Stimulated activated CD4-positive, alpha-beta T cell treated with anti-CD3 and anti-CD28 coated beads, TNF-alpha, amount 100 ng/mL, for 1 hour (primary cell): ENCODE measurements at regions not wholly inside any gene's neighbourhood (a gene's known extent, or its start where the extent isn't known, plus 50 kb on each side); places are given as distances from the start of the nearest gene placed in this dataset.

Experiments used
- DNase-seq, 3 donors: peaks; one replicate each; pipeline ENCODE4 v3.0.0-alpha.2; 2020; ENCODE audit warnings: low read depth in 3 of 3, low spot score in 1 of 3

DNA sequence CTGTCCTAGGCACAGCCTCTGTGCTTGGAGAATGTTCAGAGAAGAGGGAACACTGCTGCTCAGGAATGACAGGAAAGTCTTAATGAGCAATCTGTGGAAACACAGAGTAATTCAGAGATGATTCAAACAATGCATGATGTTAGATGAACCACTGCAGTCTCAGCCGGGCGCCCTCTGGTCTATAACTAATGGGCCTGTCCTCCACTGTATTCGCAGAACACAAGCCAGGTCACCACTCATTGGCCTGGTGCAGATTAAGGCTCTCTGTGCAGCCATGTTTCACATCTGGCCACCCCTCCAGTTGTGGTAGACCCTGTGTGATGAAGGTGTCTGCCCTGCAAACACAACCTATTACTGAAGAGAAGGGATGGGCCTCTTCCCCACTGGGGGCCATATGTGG is 281.7 kb upstream of the ROPN1 start:
- DNase-seq: no peak

DNA sequence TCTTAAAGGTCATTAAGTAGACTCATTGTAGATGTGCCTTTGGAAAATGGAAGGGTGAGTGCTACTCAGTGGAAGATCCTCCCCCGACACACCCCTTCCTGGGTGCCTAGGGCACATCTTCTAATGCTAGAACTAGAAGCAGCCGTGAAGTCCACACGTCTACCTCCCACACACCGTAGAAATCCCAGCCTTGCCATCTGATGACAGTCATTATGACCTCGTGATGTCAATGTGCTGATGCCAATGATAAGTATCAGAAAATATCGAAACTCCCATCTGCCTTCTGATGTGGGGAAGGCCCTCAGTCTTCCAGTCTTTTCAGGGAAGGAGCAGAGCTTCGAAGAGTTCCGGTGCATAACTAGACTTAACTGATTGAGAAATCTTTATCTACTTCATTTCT is 282.1 kb upstream of the ROPN1 start:
- DNase-seq: no peak

DNA sequence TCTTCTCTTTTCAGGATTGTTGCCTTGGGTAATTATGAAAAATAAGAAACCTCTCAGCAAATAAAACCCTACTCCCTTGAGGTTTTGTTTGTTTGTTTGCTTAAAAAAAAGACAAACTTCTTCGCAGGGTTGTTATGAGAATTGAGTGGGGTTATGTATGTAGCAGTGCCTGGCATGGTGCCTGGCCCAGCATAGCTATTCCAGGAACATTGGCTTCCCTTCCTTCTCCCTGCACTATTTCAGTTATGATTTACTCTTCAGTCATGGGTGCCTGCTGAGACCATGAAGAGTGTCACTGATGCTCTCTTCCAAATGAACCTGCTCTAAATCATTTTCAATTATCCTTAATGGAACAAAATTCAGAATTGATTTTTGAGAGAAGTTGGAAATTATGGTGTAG is 283.5 kb upstream of the ROPN1 start:
- no peak for DNase-seq

DNA sequence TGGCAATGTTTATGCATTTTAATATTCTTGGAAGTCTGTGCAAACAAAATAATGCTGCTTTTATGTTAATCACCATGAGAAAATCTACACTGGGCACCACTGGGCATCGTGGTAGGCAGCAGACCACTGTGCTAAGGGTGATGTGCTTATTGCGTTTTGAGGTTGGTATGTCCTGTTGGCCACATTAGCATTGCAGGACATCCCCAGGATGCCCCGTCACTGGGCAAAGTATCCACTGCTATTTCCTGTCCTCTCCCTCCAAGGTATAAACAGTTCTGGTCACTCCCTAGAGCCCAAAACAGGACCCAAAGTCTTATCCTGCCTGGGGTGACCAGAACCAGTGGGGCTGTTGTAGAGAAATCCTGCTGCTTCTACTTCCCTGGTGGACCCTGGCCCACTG is 284.2 kb upstream of the ROPN1 start:
- DNase-seq: no peak

DNA sequence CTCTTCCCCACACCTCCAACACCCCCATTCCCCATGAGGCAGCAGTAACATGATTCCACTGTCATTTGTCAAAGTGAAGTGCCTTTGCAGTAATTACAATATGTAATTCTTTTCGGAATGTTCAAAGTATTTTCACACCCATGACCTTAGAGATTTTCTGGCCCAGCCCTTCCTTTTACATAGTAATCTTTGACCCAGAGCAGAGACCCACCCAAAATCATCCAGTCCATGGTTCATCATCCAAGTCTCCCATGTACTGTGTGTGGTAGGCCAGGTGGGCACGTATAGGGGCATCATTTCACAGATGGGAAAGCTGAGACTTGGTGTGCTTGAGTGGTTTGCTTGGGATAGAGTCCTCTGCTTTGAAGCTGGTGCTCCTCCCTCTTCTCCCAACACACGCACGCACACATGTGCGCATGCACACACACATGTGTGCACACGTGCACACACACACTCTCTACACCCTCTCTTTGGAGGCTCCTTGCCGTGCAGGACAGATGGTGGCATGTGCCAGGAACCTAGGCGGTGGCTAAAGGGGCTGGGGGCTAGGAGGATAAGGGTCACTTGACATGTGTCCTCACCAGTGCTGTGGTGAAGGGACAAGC is 284.7 kb upstream of the ROPN1 start:
- no peak for DNase-seq

DNA sequence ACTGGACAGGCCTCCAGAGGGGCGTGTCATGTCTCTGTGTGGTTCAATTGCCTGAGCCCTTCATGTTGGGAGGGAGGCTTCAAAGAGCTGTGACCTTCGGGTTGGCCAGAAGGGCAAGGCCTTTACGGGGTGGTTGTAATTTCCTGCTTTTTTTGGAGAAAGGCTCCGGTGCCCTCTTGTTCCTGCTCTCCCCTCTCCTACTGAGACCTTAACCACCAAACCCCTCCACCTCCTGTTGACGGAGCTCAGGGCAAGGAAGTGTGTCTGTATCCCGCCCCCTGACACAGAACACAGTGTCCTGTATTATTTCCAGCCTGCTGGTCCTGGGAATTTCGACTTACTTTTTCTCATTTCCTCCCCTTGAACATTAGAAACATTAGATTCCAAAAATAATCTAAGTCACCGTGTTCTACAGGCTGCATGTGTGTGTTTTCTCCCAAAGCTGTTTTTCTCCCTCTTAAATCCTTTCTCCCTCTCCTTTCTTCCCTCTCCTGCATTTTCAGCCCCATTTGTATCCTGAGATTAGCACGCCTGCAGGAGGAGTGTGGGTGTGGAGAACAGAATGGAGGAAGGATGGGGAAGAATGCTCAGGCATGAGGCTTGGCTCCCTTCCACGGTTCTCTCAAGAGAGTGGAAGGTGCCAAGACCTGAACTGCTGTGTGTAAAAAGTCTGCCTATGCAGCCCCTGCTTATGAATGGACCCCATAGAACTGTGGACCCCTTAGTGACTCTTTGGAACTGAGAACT is 285.4 kb upstream of the ROPN1 start:
- no peak for DNase-seq

DNA sequence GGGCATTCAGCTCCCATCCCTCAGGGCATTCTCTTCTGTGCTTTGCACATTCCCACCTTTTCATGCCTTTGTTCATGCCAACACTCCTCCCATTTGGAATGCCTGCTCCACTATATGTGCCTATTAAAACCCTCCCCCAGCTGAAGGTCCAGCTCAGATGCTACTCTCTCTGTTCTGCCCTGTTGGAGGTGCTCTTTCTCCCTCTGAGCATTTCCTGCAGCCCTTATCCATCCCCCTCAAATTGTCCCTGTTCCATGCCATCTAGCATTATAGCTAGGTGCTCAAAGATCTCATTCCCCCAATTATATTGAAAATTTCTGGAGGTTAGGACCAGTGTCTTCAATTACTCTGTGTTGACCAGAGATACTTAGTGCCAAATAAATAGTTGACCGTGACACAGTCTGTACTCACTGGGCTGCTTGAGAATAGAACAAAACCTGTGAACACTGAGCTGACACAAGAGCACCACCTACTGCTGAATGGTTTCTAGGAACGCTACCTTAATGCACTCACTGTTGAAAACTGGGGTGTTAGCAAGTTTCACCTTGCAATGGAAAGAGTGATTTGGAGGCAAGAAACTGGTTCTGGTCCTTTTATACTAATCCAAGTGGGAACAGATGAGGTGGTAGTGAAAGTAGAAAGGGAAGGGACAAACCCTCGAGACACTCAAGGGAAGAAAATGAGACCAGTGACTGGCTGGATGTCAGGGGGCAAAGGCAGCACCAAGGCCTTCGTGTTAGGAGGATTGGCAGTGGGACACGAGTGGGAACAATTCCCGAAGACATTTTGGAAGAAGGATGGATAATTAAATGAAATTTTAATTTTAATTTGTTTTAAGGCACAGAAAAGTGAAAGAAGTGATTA is 289.8 kb upstream of the ROPN1 start:
- DNase-seq: no peak

DNA sequence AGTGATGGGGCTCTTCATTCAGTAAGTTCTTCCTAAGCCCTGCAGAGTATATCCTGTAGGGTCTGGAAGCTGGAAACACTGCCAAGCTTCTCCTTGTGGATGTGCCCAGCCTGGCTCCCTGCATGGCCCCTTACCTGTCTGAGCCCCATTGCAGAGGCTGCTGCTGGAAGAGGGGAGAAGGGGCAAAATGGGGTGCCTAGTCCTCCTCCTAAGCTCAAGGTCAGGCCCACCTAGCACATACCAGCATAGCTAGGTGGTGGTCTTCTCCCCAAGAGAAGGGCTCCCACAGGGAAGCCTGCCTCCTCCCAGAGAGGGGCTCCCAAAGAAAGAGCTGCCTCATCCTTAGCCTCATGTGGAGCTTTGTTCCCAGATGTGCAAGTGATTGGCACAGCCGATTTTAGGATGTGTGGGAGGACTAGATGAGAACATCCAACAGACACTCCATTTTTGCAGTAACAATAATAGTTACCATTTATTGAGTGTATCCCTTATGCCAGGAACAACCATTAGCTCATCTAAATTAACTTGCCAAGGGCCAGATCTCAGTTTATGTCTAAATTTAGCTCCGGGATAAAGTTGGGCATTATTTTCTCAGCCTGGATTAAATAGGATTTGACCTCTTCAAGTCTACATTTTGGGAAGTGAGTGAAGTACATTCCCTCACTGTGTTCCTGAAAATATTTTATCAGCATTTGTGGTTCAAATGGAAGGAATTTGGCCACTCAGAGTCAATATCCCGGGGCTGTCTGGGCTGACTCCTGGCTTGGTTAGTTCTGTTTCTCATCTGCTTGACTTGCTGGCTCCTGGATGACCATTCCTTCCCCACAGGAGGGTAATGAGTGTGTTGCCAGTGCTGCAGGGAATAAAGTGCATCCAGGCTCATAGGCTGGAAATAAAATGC is 291.1 kb upstream of the ROPN1 start:
- DNase-seq: no peak

DNA sequence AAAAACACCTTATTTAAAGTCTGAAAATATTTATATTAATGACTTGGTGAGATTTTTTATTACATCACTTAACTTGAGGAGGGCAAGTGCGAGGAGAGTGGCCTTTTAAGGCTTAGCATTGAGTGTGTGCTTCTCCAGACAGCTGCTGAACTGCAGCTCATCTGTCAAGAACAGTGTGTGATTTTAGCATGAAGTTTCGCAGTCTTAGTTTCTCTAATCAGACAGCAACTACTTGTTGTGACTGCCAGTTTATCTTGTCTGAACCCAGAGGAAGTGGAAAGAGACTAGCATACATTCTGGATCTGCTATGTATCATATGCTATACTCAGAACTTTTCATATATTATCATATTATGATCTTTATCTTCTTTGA is 291.7 kb upstream of the ROPN1 start:
- DNase-seq: no peak

DNA sequence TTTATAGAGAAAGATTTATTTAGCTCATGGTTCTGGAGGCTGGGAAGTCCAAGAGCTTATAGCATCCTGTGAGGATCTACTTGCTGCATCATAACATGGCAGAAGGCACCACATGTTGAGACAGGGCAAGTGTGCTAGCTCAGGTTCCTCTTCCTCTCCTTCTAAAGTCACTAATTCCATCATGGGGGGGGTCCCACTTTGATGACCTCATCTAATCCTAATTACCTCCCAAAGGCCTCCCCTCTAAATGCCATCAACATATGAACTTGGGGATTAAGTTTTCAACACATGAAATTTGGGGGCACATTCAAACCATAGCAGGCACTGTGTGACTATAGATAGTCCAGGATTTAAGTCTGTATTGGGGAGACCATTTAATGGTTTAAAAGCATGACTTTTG is 297.1 kb upstream of the ROPN1 start:
- no peak for DNase-seq

DNA sequence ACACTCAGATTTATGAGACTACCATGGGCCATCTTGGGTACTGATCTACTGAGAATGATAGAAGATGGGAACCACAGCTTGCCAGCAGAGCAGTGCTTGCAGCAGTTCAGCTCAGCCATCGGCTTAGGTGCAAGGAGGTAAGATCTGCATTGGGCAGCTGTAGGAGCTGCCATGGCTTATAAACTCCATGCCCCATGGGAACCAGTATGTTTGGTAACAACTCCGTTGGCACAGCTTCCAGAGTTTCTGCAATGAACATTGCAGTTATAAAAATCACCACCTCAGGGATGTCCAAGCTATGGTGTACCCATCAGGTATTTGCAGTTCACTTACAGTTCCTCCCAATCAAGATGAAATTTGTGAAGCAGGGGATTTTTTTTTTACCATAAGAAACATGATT is 299.1 kb upstream of the ROPN1 start:
- DNase-seq: no peak

DNA sequence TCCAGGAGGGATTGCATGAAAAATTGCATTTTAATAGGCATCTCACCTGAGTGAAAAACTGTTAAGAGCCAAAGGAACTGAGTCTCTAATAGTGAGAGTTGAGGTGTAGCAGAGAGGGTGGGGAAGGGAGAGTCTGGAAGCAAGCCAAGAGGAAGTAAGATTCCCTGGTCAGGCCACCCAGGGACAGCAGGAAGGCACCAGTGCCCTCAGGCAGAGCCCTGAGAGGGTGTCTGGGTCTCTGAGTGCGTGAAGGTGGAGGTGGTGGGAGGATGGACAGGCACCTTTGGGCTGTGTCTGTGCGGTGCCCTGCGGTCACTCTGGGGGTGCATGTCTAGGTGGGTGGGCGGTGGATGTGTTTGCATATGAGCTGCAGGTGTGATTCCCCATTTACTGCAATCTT is 300.4 kb upstream of the ROPN1 start:
- no peak for DNase-seq

DNA sequence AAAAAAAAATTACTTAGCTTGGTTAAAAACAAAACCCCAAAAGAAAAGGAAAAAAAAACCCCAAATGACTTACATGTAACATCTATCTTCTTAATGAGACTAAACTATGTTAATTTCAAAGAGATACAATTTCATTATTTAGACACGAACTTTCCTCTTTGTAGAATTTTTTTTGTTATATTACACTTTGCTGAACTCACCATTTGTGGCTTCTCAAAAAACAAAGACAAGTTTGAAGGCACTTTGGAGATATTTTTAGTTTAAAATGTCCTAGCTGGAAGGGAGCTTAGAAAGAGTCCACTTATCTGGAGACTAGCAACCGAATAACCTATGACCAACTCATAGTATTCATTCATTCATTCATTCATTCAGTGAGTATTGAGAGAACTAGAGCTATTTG is 301.7 kb upstream of the ROPN1 start:
- no peak for DNase-seq

DNA sequence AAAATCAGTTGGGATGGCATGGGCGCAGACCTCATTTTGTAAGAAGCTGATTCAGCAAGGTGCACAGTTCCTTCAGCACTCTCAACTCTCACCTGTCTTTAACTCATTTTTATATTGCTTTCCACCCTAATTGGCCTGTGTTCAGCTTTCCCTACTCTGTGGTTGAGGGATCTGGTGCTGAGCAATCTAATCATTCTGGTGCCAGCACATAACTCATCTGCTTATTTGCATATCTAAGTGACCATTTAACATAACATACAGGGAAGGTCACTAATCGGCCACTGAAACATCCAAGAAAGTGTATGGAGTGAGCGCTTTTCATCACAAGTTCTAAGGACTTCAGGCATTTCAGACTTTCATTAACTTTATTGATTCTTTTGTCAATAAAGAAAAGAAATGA is 303.4 kb upstream of the ROPN1 start:
- no peak for DNase-seq

DNA sequence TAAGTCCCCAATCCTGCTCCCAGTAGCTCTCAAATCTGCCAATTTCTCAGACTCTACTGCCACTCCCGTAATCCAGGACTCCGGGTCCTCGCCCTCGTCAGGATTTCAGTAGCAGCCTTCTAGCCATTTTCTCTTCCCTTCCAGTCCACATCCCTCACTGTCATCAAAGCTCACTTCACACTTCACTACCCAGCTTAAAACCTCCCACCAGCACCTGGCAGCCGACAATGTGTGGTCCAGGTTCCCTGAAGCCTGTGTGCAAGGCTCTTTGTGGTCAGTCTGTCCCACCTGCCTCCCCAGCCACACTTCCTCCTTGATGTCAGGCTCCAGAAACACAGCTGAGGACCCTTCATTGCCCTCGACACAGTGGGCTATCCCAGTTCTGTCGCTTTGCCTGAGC is 304.5 kb upstream of the ROPN1 start:
- no peak for DNase-seq

DNA sequence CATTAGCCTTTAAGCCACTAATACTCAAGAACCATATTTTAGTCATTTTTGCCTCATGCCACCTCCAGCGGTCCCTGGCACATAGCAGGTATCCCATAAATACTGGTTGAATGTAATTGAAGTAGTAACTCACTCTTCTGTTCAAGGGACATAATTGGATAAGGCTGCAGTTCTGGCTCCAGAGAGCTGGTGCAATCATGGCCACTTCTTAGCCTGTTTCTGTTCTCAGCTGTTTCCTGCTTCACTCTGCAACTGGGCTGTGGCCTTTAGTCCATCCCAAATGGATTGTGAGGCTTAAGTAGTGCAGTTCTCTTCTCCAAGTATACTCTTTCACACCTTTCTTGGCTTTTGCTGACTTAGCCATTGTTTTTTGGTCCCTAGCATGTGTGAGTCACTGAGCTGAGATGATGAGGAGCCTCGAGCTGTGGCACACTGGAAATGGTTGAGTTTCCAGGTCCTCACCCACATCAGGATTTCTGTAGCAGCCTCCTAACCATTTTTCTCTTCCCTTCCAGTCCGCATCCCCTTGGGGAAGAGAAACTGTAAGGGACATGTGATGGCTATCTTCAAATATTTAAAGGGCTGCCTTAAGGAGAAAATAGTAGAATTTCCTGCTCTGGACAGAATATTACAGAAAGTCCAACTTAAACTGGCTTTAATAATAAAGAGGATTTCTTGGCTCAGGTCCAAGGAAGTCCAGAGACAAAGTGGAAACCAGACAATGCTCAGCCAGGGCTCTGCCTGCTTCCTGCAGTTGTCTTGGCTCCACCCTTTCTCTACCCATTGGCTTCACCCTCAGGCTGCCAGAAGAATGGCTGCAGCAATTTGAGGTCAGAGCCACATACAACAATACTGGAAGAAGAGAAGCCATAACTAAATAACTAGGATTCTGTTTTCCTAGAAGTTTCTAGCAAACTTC is 305.4 kb upstream of the ROPN1 start:
- no peak for DNase-seq

DNA sequence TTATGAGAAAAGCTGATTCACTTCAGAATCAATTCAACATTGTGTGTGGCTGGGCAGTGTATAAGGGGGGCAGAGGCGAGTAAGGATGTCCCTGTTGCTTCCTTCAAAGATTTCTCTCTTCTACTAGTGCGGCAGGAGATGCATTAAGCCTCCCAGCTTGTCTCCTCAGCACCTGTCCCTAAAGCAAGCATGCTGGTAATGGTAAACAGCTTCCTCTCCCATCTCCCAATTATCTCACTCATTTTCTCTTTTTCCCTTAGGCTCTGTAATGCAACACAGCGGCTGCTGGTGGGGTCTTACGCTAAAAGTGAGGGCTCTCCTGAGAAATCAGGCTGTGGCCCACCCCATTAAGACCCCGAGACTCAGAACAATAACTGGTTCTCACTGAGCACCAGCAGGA is 306.4 kb upstream of the ROPN1 start:
- DNase-seq: no peak

DNA sequence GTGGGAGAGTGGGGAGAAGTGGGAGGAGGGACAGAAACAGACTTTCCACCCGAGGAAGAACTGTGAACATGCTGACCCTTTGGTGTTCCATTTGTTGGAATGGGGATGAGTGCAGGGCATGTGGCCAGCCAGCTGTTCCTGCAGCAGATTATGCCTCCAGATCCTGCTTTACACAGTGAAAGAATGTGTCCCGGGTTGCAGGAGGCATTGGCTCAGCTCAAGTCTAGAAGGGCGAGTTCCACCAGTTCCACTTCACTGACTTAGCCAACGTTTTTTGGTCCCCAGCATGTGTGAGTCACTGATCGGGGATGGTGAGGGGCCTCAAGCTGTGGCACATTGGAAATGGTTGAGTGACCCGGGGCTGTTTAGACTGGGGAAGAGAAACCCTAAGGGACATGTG is 307.0 kb upstream of the ROPN1 start:
- no peak for DNase-seq

DNA sequence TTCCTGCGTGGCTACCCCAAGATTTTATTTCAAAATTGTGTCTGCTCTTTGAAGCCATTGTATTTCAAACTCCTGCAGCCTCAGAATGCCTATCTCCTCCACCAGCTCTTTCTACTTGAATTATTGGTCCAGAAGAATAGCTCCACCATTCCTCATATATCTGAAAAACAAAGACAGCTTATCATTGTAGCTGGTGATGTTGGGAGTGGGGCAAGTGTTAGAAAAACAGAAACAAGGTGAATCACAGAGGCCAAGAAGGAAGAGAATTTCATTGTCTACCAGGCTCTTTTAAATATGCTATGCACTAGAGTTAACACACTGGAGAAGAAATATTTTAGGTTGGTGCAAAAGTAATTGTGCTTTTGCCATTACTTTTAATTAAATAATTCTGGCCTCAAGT is 307.9 kb upstream of the ROPN1 start:
- DNase-seq: no peak

DNA sequence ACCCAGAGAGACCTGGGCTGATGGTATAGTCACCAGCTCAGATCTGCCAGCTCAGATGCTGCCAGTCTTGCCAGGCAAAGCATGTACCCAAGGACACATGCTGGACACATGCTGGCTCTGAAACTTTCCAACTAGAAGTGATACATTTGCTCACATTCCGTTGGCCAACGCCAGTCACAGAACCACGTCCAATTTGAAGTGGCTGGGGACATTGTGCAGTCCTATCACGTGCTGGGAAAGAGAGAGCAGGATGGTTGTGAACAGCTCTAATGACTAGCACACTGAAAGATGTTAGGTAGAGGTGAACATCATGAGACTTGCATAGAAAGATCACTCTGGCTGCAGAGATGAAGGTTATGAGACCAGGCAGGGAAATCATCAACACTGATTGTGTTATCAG is 308.5 kb upstream of the ROPN1 start:
- no peak for DNase-seq
